Fibroblast of peridontal ligament (primary cell): ENCODE measurements at regions not wholly inside any gene's neighbourhood (a gene's known extent, or its start where the extent isn't known, plus 50 kb on each side); places are given as distances from the start of the nearest gene placed in this dataset.
"Not testable (repeated sequence)": the region's sequence is repeated elsewhere in the genome, so short reads cannot be mapped to it uniquely, and the experiment has no call there.

Experiments
- DNase-seq: peaks from one replicate; pipeline ENCODE4 v3.0.0-alpha.2; 2010; ENCODE audit errors: extremely low read depth

DNA sequence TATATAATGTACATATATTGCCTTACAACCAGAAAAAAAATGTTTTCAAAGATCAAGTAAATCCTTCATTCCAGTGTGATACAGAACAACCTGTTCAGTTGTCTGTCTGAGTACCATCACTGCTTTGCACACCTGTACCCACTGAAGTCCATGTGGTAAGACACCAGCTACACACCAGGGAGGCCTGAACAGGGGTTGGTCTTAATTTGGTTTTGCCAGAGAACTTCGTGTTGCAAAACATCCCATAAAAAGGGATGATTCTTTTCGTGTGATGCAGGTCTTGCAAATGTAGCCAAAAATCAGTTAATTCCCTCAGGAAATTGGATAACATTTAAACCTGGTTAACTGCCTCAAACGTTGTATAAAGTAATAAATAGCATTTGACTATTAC is 73.7 kb upstream of the SLC1A4 start:
- DNase-seq, result no peak

DNA sequence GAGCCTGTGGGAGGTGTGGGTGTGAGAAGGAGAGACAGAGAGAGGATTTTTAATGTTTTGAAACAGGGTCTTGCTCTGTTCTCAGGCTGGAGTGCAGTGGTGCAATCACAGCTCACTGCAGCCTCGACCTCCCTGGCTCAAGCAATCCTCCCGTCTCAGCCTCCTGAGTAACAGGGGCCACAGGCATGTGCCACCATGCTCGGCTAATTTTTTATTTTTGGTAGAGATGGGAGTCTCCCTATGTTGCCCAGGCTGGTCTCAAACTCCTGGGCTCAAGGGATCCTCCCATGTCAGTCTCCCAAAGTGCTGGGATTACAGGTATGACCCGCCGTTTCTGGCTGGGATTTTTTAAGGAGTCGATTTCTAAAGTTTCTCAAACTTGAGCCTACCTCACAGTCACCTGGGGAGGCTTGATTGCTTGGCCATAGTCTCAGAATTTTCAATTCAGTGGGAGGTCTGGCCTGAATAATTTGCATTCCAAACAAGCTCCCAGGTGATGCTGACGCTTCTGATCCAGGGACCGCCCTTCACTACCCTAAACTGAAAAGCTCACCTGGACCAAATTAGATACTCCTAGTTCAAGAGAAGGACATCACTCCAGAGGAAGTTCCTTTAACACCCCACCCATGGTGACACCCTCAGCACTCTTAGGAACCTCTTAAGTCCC is 70.8 kb upstream of the SLC1A4 start:
- DNase-seq, result no peak

DNA sequence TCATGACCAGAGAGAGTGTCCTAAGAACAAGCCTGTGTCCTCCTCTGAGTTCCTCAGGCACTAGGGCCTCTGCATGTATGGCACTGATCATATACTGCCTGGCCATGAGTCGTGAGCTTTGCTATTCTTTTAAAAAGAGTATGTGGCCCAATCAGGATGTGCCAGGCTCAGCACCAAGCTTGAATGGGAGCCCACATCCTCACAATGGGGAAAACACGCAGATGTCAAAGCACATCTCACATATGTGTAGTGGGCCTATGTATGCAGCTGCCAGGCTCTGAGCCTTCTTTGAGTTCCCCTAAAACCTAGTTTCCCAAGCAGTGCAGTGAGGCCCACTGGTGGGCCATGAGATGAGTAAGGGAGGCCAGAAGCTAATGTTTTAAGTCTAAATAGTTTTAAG is 69.9 kb upstream of the SLC1A4 start:
- no peak for DNase-seq

DNA sequence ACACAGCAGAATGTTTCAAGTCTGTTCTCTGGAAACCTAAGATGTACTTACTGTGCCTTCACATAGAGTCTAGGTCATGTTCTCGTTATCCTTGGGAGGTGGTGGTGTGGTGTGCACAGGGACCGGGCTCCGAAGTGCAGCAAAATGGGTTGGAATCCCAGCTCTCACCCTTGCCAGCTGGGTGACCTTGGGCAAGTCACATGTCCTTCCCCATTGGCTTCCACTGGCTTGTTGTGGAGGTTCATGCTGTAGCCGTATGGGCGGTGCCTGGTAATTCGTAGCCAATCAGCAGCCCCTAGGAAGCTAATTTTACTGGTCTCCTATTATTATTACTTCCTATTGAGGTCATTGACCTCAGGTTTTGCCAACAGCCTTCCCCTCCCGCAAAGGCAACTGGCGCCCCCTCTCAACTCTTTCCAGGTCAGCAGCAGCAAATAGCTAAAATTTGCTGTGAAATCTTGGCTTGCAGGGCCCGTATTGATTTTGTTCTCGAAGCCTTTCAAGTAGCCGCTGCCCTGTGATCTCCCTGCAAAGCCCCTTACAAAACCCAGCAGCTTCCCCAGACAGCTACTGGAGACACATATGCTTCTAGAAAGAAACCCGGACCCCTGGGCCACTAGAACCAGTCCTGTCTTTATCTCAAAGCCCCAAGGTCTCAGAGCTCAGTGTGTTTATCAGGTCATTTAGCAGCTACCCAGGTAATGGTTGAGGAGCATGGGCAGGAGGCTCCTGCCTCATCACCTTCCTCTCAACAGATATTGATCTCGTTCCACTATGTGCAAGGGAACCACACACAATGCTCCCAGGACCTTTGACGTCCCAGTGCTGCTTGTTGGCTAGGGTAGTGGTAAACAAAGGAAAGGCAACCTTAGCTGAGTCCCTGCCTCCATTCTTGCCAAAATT is 66.5 kb upstream of the SLC1A4 start:
- no peak for DNase-seq

DNA sequence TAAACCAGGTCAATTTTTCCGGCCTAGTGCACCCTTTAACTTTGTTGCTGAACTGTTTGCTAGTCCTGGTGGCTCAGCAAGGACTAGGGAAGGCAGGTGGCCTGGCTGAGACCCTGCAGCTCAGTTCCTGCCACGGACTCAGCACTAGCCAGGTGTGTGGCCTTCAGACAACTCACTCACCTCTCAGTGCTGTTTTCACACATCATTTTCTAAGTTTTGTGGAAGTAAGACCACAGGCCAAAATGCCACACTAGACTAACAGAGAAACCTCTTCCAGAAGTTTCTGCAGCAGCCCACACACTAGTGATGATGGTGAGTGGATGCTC is 65.9 kb upstream of the SLC1A4 start:
- no peak for DNase-seq

DNA sequence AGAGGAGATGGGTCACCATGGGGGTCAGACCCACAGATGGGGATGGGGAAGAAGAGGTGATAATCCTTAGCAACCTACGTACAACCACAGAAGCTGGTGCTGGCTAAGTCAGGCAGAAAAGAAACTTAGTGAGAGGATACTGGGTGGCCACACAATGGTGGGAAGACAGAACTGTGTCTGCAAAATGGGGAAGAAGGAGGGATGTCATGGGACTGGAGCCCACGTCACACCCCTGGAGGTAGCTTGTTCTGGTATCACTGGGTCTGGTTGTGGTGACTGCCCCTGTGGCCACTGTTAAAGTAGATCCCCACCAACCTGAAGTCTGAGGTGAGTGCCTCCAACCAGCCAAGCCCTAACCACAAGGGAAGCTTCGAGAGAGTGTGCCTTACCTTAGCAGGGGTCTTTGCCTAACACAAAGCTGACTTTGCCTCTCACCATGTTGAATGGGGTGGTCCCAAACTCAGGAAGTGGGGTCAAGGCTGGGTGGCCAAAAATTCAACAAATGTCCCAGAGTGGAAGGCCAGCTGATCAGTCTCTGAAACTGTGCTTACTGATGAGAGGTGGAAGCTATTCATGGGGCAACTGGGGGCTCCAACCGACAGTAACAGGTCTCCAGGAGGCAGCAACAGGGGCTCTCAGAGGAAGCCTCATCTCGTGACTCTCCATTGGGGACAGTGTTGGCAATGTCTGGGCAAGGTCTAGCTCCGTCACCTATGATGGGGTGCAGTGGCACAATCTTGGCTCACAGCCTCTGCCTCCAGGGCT is 64.8 kb upstream of the SLC1A4 start:
- DNase-seq, result no peak

DNA sequence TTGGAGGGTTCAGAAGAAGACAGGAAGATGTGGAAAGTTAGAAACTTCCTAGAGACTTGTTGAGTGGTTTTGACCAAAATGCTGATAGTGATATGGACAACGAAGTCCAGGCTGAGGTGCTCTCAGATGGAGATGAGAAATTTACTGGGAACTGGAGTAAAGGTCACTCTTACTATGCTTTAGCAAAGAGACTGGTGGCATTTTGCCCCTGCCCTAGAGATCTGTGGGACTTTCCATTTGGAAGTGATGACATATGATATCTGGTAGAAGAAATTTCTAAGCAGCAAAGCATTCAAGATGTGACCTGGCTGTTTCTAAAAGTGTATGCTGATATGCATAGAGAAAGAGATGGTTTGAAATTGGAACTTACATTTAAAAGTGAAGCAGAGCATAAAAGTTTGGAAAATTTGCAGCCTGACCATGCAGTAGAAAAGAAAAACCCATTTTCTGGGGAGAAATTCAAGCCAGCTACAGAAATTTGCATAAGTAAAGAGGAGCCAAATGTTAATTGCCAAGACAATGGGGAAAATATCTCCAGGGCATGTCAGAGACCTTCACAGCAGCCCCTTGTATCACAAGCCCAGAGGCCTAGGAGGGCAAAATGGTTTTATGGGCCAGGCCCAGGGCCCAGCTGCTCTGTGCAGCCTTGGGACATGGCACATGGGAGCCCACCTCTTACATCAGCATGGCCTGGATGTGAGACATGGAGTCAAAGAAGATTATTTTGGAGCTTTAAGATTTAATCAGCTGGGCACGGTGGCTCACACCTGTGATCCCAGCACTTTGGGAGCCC is 63.1 kb upstream of the SLC1A4 start:
- not testable (repeated sequence) for DNase-seq

DNA sequence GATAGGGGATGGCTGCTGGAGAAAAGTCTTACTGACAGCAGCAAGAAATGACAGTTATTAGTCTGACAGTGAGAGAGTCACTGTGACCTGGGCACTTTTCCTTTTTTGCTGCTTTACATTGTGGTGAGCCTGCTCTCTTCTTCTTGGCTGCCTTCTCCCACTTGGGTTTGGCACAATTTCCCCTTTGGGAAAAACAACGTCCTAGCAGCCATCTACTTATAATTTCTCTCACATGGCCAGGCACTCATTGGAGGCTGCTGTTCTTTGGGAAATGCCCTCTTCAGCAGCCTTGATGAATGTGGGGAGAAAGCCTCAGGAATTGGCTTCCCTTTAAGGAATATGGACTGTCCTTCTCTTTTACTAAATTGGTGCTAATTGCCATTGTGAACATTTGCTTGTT is 60.4 kb upstream of the SLC1A4 start:
- no peak for DNase-seq

DNA sequence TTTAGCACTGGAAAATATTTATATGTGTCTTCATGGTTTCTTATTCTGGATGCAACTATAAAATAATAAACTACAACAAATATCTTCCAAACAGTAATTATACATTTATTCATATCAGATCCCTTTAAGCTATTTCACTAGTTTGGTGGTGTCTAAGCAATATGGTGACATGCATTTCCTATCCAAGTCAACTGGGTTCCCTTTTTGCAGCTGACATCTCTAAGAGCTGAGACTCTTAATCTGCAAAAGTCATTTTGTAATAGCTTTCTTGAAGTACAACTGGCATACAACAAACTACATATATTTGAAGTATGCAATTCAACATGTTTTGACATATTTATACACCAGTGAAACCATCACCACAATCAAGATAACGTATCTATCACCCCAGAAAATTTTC is 59.9 kb upstream of the SLC1A4 start:
- no peak for DNase-seq

DNA sequence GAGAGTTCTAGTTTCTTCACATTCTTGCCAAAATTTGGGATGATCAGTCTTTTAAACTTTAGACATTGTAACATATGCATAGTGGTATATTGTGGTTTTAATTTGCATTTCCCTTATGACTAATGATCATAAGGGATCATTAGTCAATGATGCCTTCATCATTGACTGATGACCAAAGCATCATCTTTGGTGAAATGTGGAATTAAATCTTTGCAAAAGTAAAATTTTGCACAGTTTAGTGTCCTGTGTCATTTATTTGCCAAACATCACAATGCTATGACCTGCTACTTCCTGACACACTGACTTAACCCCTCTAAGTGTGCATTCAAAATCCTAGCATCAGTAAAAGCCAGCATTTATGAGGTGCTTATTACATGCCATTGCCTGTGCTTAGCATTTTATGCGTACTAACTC is 58.9 kb upstream of the SLC1A4 start:
- no peak for DNase-seq

DNA sequence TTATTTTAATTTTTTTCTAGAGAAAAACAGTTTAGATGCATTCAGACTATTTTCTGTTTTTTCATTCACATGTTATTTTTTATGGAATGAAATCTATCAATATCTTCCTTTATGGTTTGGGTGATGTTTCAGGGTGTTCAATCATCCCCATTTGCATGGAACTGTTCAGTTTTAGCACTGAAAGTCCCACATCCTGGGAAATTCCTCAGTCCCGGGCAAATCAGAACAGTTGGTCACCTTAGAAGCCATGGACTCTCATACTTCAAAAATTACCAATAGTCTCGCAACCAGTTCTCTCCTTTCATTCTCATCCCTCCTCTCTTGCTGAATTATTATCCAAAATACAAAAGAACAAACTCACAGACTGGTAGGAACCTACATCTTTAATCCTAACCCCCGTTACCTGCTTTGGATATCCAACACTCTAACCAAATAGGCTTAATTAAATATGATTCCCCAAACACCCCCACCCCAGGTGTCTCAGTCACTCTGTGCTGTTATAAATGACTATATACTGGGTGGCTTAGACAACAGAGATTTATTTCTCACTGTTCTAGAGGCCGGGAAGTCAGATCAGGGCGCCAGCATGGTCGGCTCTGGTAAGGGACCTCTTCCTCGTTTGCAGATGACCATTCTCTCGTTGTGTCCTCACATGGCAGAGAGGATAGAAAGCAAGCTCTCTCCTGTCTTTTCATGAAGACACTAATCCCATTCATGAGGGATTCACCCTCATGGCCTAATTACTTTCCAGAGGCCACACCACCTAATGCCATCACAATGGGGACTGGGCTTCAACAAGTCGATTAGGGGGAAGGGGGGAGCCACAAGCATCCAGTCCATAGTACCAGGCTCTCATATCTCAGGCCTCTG is 57.7 kb upstream of the SLC1A4 start:
- DNase-seq, result no peak

DNA sequence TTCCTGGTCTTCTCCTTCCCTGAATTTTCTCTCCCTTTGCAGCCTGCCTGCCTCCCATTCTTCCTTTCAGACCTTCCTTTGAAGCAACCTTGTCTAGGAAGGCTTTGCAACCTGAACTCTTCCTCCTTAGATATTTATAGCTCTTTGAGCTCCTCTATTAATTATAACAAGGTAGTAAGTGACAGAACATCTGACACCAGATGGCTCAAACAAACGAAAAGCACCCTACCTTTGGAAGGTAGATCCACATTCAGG is 57.2 kb upstream of the SLC1A4 start:
- no peak for DNase-seq

DNA sequence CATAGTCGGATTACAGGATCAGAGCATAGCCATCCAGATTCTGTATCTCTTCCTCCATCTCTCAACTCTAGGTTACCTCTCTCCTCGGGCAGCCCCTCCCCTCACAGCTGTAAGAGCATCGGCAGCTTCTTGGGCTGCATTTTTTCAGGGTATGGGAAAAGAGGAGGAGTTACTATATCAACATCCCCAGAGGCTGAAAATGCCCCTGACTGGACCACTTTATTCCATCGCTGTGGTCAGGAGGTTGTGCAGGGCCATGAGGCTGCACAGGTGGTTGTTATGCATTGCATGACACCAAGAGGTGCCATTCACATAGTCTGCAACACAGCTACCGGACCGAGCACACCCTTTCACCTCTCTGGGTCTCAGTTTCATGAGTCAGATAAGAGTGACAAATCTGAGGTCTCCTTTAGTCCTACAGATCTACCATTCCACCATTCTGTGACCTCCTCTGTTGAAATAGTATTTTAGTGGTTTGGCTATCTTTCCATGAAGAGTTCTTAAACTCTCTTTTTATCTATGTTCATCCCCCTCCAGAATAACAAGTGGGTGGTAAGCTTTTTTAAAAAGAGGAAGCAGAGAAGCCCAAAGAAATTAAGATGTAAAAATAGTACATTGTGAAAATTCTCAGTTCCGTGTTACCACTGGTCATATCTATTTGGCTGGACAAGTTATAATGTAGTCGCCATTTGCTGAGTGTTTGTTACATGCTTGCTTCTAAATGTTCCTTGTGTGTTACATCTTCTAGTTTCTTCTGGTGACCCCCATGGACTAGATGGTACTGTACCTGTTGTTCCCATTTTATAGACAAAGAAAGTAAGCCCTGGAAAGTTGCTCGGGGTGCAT is 56.6 kb upstream of the SLC1A4 start:
- no peak for DNase-seq

DNA sequence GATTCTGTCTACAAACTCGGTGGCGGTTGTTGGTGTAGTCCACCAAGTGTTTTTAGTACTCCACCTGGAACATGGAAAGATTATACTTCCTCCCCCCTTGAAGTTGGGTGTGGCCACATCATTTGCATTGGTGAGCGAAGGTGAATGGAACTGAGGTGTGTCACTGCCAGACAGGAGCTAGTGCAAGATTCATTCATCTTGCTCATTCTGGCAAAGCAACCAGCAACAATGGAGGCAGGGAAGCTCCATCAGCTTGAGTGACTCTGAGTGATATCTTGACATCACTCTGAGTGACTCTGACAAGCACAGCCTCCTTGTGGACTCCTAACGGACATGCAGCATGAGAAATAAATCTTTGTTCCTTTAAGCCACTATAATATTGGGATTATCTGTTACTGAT is 54.7 kb upstream of the SLC1A4 start:
- no peak for DNase-seq

DNA sequence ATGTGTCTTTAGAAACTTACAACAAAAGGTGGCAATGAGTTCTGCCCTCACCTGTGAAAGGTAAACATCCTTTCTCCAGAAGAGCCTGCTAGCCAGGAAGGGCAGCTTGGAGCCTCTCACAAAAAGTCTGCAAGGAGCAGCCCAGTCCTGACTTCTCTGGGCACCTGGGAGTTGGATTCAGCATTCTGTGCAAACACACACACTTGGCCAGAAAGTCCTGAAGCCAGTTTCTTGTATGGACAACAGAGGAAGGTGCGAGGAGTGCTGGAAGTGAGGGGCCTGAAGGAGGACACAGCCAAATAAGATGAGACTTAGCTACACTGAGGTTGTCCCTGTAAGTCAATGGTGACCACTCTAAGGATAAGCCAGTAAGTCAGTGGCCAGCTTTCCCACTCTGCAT is 52.4 kb upstream of the SLC1A4 start:
- no peak for DNase-seq

DNA sequence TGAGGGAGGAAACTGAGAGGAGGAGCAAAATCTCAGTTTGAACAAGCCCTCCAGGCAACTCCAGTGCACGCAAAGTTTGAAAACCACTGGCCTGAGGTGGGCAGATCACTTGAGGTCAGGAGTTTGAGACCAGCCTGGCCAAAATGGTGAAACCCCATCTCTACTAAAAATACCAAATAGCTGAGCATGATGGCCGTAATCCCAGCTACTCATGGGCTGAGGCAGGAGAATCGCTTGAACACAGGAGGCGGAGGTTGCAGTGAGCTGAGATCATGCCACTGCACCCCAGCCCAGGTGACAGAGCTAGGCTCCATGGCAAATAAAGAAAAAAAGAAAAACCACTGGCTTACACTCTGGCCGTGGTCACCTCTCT is 51.9 kb upstream of the SLC1A4 start:
- DNase-seq, result not testable (repeated sequence)

DNA sequence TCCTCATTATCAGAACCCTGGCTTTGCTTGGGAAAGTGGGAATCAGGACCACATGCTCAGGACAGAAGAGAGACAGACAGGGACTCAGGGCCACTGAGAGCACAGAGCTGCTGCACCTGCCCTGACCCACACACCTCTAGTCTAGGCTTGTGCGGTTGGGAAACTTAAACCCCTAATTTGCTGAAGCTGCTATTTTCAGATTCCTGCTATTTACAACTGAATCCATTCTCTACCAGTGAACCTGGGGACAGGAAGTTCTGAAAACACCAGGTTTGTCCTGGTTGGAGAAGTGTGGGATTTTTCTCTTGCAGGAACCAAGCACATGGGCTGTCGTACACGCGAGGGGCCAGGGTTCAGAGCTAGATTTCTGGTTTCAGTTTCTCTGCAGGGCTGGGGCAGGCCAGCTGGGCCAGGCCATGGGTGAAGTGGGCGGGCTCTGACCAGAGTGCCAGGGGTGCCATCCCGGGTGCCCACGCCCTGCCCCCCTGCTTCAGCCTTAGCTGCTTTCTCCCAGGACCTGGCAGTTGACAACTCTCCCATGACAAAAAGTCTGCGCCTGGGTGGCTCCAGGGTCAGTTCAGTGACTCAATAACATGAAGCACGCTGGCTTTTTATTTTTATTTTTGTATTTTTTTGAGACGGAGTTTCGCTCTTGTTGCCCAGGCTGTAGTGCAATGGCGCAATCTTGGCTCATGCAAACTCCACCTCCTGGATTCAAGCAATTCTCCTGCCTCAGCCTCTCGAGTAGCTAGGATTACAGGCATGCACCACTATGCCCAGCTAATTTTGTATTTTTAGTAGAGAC is 51.3 kb upstream of the SLC1A4 start:
- no peak for DNase-seq

DNA sequence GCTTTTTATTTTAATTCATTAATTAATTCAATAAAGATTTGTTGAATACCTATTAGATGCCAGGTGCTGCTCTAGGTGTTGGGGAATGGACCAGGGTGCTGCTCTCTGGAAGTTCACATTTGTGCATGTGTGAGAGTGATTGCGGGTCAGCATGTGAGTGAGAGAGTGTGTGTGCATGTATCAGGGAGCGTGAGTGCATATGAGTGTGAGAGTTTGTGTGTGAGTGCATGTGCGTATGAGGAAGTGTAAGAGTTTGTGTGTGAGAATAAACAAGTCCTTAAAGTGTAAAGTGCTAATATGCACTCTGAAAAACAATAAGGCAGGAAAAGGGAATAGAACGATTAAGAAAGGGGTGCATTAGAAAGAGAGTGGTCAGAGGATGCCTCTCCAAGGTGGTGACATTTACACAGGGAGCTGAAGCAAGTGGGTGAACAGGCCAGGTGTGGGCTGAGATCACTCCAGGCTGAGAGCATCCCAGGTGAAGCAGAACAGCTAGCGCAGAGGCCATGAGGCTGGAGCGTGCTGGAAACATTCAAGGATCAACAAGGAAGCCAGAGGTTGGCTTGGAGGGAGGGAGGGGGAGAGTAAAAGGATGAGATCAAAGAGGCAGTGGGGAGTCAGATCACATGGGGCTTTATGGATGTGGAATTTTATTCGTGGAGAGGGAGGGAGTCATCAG is 50.5 kb upstream of the SLC1A4 start:
- no peak for DNase-seq

DNA sequence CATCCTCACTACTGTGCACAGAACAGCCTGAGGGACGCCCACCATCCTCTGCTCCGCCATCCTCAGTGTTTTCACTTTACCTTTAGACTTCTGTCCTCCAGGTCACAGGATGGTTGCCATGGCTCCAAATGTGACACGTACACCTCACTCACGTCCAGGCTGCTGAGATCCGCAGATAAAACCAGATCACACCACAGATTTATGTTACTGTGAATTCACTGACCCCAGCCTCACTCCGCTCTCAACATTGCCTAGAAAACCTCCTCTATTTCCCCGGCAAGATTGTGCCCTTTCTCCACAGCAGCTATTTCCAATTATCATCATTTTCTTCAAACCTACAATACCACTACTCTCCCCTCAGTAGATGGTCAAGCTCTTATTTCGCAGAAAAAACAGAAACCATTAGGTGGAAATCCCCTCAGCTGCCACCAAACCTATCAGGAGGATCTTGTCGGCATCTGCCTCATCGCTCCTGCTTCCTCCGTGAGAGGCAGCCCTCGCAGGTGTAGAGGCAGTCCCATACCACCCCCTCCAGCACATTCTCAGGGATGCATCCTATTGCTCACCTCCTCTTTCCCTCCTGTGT is 49.8 kb upstream of the SLC1A4 start:
- no peak for DNase-seq
